IMR-90 (cell line): ENCODE measurements at regions not wholly inside any gene's neighbourhood (a gene's known extent, or its start where the extent isn't known, plus 50 kb on each side); places are given as distances from the start of the nearest gene placed in this dataset.

Experiments used
- ATAC-seq: fragments of 200-7000 bp; cut with Tn5 transposase; 2 replicates; pipeline ENCODE4 v1.9.1; 2020; ENCODE audit warnings: low read depth, mild to moderate bottlenecking, moderate library complexity
- BruUV-seq: library from RNA; stranded (reverse); fragments of 400-500 nt; replicated peaks from 2 replicates; lab custom pipeline; 2021; lab: Mats Ljungman, UMichigan
- CTCF ChIA-PET: fragments of 300-600 bp; formaldehyde crosslinking; extraction: SDS; loops from one replicate; lab custom pipeline; 2021; ENCODE audit warnings: antibody characterized with exemption; lab: Yijun Ruan, JAX
- POLR2A ChIA-PET: fragments of 300-600 bp; sonication (Branson Sonifier 250); formaldehyde crosslinking; loops from one replicate; lab custom pipeline; 2022; ENCODE audit warnings: antibody characterized with exemption; ENCODE audit not compliant: unreplicated experiment; lab: Charles Lee
- DNase-seq: peaks from one replicate; pipeline ENCODE4 v3.0.0; 2013
- H2AFZ ChIP-seq: replicated peaks from 2 replicates; pipeline ENCODE3; 2013; ENCODE audit warnings: low read length, mild to moderate bottlenecking; ENCODE audit not compliant: poor library complexity
- H2AK5ac ChIP-seq: 2 replicates; pipeline ENCODE4 v1.6.1; 2013; ENCODE audit warnings: low read depth, low read length, inconsistent platforms
- H2AK9ac ChIP-seq: replicated peaks from 2 replicates; pipeline ENCODE3; 2013; ENCODE audit warnings: mild to moderate bottlenecking, low read depth, low read length, moderate library complexity; ENCODE audit not compliant: poor library complexity
- H2BK120ac ChIP-seq: 2 replicates; pipeline ENCODE4 v1.6.1; 2013; ENCODE audit warnings: low read depth, low read length, inconsistent platforms
- H2BK15ac ChIP-seq: 3 replicates; pipeline ENCODE4 v1.6.1; 2013; ENCODE audit warnings: low read depth, low read length, inconsistent platforms
- H2BK20ac ChIP-seq: 2 replicates; pipeline ENCODE4 v1.6.1; 2013; ENCODE audit warnings: low read depth, mild to moderate bottlenecking, inconsistent platforms, low read length, moderate library complexity
- H2BK5ac ChIP-seq: 2 replicates; pipeline ENCODE4 v1.6.1; 2013; ENCODE audit warnings: mild to moderate bottlenecking, low read depth, low read length, inconsistent platforms; ENCODE audit not compliant: poor library complexity, severe bottlenecking
- H3K14ac ChIP-seq: replicated peaks from 2 replicates; pipeline ENCODE4 v1.6.1; 2013; ENCODE audit warnings: low read depth, low read length, inconsistent platforms
- H3K18ac ChIP-seq: 2 replicates; pipeline ENCODE4 v1.6.1; 2013; ENCODE audit warnings: low read depth, low read length, control low read depth
- H3K23ac ChIP-seq: 2 replicates; pipeline ENCODE4 v1.6.1; 2013; ENCODE audit warnings: low read depth, low read length, inconsistent platforms
- H3K27ac ChIP-seq: 2 replicates; pipeline ENCODE4 v1.5.1; 2013; ENCODE audit warnings: mild to moderate bottlenecking, control low read depth, low read length; ENCODE audit not compliant: insufficient read depth
- H3K27me3 ChIP-seq: 2 replicates; pipeline ENCODE4 v1.6.1; 2013; ENCODE audit warnings: low read length; ENCODE audit not compliant: control insufficient read depth, insufficient read depth
- H3K36me3 ChIP-seq: 2 replicates; pipeline ENCODE4 v1.6.1; 2013; ENCODE audit warnings: low read length, mixed read lengths; ENCODE audit not compliant: control insufficient read depth, insufficient read depth
- H3K4ac ChIP-seq: 2 replicates; pipeline ENCODE4 v1.6.1; 2013; ENCODE audit warnings: low read depth, low read length, inconsistent platforms
- H3K4me1 ChIP-seq: 2 replicates; pipeline ENCODE4 v1.6.1; 2013; ENCODE audit warnings: low read length, mixed read lengths; ENCODE audit not compliant: control insufficient read depth, insufficient read depth
- H3K4me2 ChIP-seq: 2 replicates; pipeline ENCODE4 v1.6.1; 2013; ENCODE audit warnings: low read depth, mild to moderate bottlenecking, control low read depth, low read length, moderate library complexity
- H3K4me3 ChIP-seq: 2 replicates; pipeline ENCODE4 v1.5.1; 2013; ENCODE audit warnings: low read depth, mild to moderate bottlenecking, control low read depth, low read length, moderate library complexity; ENCODE audit not compliant: insufficient read depth
- H3K56ac ChIP-seq: 2 replicates; pipeline ENCODE4 v1.6.1; 2013; ENCODE audit warnings: low read length, inconsistent platforms; ENCODE audit not compliant: insufficient read depth; ENCODE audit errors: extremely low read depth
- H3K79me1 ChIP-seq, 2 experiments: 2 replicates each; pipeline ENCODE4 v1.6.1; 2013; ENCODE audit warnings: low read length in 2 of 2, inconsistent platforms in 1 of 2, low read depth in 1 of 2
- H3K9ac ChIP-seq: 2 replicates; pipeline ENCODE4 v1.6.1; 2013; ENCODE audit warnings: low read depth, low read length, control low read depth
- H3K9me1 ChIP-seq: 2 replicates; pipeline ENCODE4 v1.6.1; 2013; ENCODE audit warnings: low read length, inconsistent platforms; ENCODE audit not compliant: insufficient read depth
- H3K9me3 ChIP-seq: 2 replicates; pipeline ENCODE4 v1.6.1; 2013; ENCODE audit warnings: low read length; ENCODE audit not compliant: control insufficient read depth, insufficient read depth
- H4K20me1 ChIP-seq: 2 replicates; pipeline ENCODE4 v1.6.1; 2013; ENCODE audit warnings: low read length, inconsistent platforms; ENCODE audit not compliant: insufficient read depth
- H4K5ac ChIP-seq: 2 replicates; pipeline ENCODE4 v1.6.1; 2013; ENCODE audit warnings: mild to moderate bottlenecking, low read depth, low read length, control low read depth
- H4K8ac ChIP-seq, 2 experiments: 2 replicates each; pipeline ENCODE4 v1.6.1; 2013; ENCODE audit warnings: low read depth in 2 of 2, low read length in 2 of 2, control low read depth in 1 of 2, inconsistent platforms in 1 of 2
- H4K91ac ChIP-seq: 2 replicates; pipeline ENCODE4 v1.6.1; 2013; ENCODE audit warnings: low read depth, low read length, inconsistent platforms; ENCODE audit not compliant: insufficient read depth
- CEBPB ChIP-seq: IDR thresholded peaks from 2 replicates; pipeline ENCODE4 v1.6.1; 2012; ENCODE audit warnings: low read depth, low read length, improper control_type of control experiment
- CTCF ChIP-seq: conservative IDR thresholded peaks from 2 replicates; pipeline ENCODE4 v1.5.1; 2012; ENCODE audit warnings: mild to moderate bottlenecking, low read depth, low read length, improper control_type of control experiment
- FOS ChIP-seq: fragments of 150-350 bp; IDR thresholded peaks from 2 replicates; pipeline ENCODE4 v1.6.1; 2016; ENCODE audit warnings: low read depth, low read length
- MAFK ChIP-seq: IDR thresholded peaks from 2 replicates; pipeline ENCODE4 v1.6.1; 2012; ENCODE audit warnings: low read depth, low read length, improper control_type of control experiment
- MAZ ChIP-seq: IDR thresholded peaks from 2 replicates; pipeline ENCODE4 v1.6.1; 2012; ENCODE audit warnings: low read depth, mild to moderate bottlenecking, low read length, improper control_type of control experiment, moderate library complexity, borderline replicate concordance
- MXI1 ChIP-seq: IDR thresholded peaks from 2 replicates; pipeline ENCODE4 v1.6.1; 2012; ENCODE audit warnings: low read depth, mild to moderate bottlenecking, low read length, moderate library complexity, borderline replicate concordance
- POLR2A ChIP-seq: IDR thresholded peaks from 2 replicates; pipeline ENCODE4 v1.6.1; 2012; ENCODE audit warnings: mild to moderate bottlenecking, low read depth, low read length
- RAD21 ChIP-seq: IDR thresholded peaks from 2 replicates; pipeline ENCODE4 v1.6.1; 2012; ENCODE audit warnings: low read length, improper control_type of control experiment
- RFX5 ChIP-seq: IDR thresholded peaks from 2 replicates; pipeline ENCODE4 v1.8.0; 2012; ENCODE audit warnings: low read depth, mild to moderate bottlenecking, low read length, moderate library complexity
- SMC3 ChIP-seq: fragments of 150-350 bp; IDR thresholded peaks from 2 replicates; pipeline ENCODE4 v1.6.1; 2016; ENCODE audit warnings: low read depth, mild to moderate bottlenecking, antibody characterized with exemption, low read length, moderate library complexity
- USF2 ChIP-seq: fragments of 150-350 bp; IDR thresholded peaks from 2 replicates; pipeline ENCODE4 v1.6.1; 2017; ENCODE audit warnings: mild to moderate bottlenecking, antibody characterized with exemption, low read length, low read depth
- WGBS, 2 experiments: methylation state at CpG; one replicate each; pipeline versions ENCODE4 v1.1.5 to v1.1.7; 2013; ENCODE audit warnings: missing lambda C conversion rate in 2 of 2; ENCODE audit not compliant: insufficient read length in 1 of 2; ENCODE audit errors: extremely low coverage in 2 of 2; 5-methylcytosine and 5-hydroxymethylcytosine counted together
- dilution Hi-C: fragments of 300-500 bp; cut with HindIII; formaldehyde crosslinking; loops from one replicate; pipeline ENCODE4 v1.14.3; 2018; ENCODE audit warnings: low sequenced_read_pairs; ENCODE audit not compliant: unreplicated experiment
- in situ Hi-C: fragments of 300-500 bp; cut with MboI; formaldehyde crosslinking; loops from 3 replicates; pipeline ENCODE4 v1.14.3; 2019; ENCODE audit warnings: low sequenced_read_pairs, inconsistent platforms, mixed read lengths
- intact Hi-C: fragments of 100-400 bp; cut with micrococcal nuclease; formaldehyde crosslinking; loops from 2 replicates; pipeline ENCODE4 v1.10.0; 2022

GRCh38 chr2:128841803-128842202 lies 523.1 kb upstream of the HS6ST1 start:
- Histone ChIP-seq H3K23ac (no peak overlapping the region), H3K14ac (no peak overlapping the region), H4K91ac (no peak overlapping the region), H3K36me3 (no peaks in the 10 kb centered on the region), H2BK20ac (no peak overlapping the region), H3K79me1 (no peaks in the 10 kb centered on the region), H3K27ac (no peak overlapping the region), H3K56ac (no peak overlapping the region), H3K9me1 (no peaks in the 10 kb centered on the region), H3K9ac (no peak overlapping the region), H4K8ac (no peak overlapping the region), H4K20me1 (no peaks in the 10 kb centered on the region), H3K4ac (no peak overlapping the region), H3K27me3 (no peaks in the 10 kb centered on the region), H2AFZ (no peak overlapping the region), H2AK9ac (no peak overlapping the region), H4K5ac (no peak overlapping the region), H3K4me3 (no peak overlapping the region), H2BK5ac (no peak overlapping the region), H3K4me2 (no peak overlapping the region), H2BK120ac (no peak overlapping the region), H3K18ac (no peak overlapping the region), H2BK15ac (no peak overlapping the region), H3K4me1 (no peaks in the 10 kb centered on the region), H2AK5ac (no peak overlapping the region), H3K9me3 (no peaks in the 10 kb centered on the region; the same call in 1 of the 2 replicates)
- dilution Hi-C loops, result no loop called here
- no peak for TF ChIP-seq USF2
- TF ChIP-seq RAD21, result no peak
- no peak for TF ChIP-seq SMC3
- no peak for TF ChIP-seq MAZ
- TF ChIP-seq MAFK, result no peak
- no peak for TF ChIP-seq MXI1
- TF ChIP-seq RFX5, result no peak
- TF ChIP-seq CTCF, result no peak
- TF ChIP-seq CEBPB, result no peak
- TF ChIP-seq FOS, result no peak
- no peak for TF ChIP-seq POLR2A
- CTCF ChIA-PET, result no interaction called here
- in situ Hi-C loops, result no loop called here
- DNase-seq (no peak), ATAC-seq (no peak)
- BruUV-seq, result no TSS peak
- intact Hi-C loops, result no loop called here
- POLR2A ChIA-PET, result no interaction called here
- WGBS, 2 experiments, result no CpG with 5 or more reads among the region's 3 CpGs
